NB4 (cell line): ENCODE measurements at regions not wholly inside any gene's neighbourhood (a gene's known extent, or its start where the extent isn't known, plus 50 kb on each side); places are given as distances from the start of the nearest gene placed in this dataset.

ENCODE experiments used
- DNase-seq: peaks from one replicate; pipeline ENCODE4 v3.0.0; 2010; ENCODE audit warnings: low read depth
- H3K4me3 ChIP-seq: one replicate; pipeline ENCODE4 v1.5.1; 2011; ENCODE audit warnings: mild to moderate bottlenecking, low read depth, low read length, moderate library complexity
- CTCF ChIP-seq: IDR thresholded peaks from one replicate; pipeline ENCODE4 v1.5.1; 2012; ENCODE audit warnings: low read depth, low read length
- MAX ChIP-seq: IDR thresholded peaks from 2 replicates; pipeline ENCODE4 v1.6.1; 2011; ENCODE audit warnings: low read depth, low read length
- MYC ChIP-seq: IDR thresholded peaks from 2 replicates; pipeline ENCODE4 v1.6.1; 2011; ENCODE audit warnings: low read depth, low read length
- POLR2A ChIP-seq: IDR thresholded peaks from 2 replicates; pipeline ENCODE4 v1.6.1; 2011; ENCODE audit warnings: mild to moderate bottlenecking; ENCODE audit not compliant: insufficient read length; ENCODE audit errors: extremely low read depth

- H3K4me3 ChIP-seq, result no peak overlapping the region
- TF ChIP-seq MAX (no peak), CTCF (no peak), POLR2A (no peak), MYC (no peak)
- DNase-seq, result no peak
Observed at GRCh38 chr17:54848368-54848987, 52.2 kb upstream of the TOM1L1 start.

- no peak for TF ChIP-seq CTCF
- TF ChIP-seq POLR2A, result no peak
- no peak for TF ChIP-seq MYC
- TF ChIP-seq MAX, result no peak
- H3K4me3 ChIP-seq, result no peak overlapping the region
- DNase-seq, result no peak
Observed at GRCh38 chr17:54849660-54850059, 51.0 kb upstream of the TOM1L1 start.
